Fibroblast of peridontal ligament (primary cell): ENCODE measurements at regions not wholly inside any gene's neighbourhood (a gene's known extent, or its start where the extent isn't known, plus 50 kb on each side); places are given as distances from the start of the nearest gene placed in this dataset.
"Not testable (repeated sequence)": the region's sequence is repeated elsewhere in the genome, so short reads cannot be mapped to it uniquely, and the experiment has no call there.

Source experiments
- DNase-seq: peaks from one replicate; pipeline ENCODE4 v3.0.0-alpha.2; 2010; ENCODE audit errors: extremely low read depth

DNA sequence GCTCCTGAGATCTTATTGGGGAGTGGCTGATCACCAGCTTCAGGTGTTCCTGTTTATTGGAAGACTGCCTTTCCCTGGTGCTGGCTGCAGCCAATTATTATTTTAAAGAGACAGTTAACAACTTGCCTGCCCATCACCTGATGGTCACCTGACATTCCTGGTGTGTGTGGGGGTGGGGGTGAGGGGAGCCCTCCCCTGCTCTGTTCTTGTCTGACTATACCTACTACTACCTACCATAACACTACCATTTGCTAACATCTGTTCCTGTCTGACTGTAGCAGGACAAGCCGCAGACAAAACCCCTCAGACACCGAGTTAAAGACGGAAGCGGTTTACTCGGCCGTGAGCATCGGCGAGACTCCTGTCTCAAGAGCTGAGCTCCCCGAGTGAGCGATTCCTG is 54.9 kb upstream of the NBPF3 start:
- DNase-seq = no peak

DNA sequence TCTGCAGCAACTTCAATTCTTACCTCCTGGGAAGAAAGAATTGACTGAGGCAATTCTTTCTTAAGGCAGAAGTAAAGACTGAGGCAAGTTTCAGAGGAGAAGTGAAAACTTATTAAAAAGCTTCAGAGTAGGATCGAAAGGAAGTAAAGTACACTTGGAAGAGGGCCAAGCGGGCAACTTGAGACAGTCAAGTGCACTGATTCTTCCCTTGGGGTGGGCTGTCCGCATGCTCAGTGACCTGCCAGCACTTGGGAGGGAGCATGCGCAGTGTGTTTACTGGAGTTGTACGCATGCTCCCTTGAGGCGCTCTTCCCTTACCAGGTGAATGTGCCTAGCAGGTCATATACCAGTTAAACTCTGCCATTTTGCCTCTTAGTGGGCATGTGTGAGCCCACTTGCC is 55.3 kb upstream of the NBPF3 start:
- no peak for DNase-seq

DNA sequence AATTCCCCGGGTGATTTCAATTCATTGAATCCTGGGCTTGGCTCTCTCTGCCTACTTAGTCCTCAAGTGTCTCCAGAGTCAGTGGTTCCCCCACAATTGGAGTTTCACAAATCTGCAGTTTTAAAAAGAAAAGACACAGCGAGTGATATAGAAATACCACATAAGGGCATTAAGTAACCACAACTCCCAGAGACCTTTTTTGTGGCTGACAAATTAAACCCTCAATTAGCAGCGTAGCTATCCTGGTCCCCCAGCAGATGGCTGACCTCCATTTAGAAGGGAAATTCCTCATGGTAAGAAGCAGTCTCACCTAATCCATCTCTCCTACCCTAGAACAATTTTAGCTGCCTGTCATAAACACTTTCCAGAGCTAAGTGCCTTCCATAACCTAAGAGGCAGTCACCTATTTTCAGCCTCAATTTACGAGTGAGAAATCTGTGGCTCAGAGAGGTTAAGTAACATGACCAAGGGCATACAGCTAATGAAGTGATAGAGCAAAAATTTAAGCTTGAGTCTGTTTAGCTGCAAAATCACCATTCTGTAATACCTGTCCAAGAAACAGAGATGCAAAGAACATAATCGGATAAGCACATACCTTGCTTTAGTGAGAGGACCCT is 56.0 kb upstream of the NBPF3 start:
- no peak for DNase-seq

DNA sequence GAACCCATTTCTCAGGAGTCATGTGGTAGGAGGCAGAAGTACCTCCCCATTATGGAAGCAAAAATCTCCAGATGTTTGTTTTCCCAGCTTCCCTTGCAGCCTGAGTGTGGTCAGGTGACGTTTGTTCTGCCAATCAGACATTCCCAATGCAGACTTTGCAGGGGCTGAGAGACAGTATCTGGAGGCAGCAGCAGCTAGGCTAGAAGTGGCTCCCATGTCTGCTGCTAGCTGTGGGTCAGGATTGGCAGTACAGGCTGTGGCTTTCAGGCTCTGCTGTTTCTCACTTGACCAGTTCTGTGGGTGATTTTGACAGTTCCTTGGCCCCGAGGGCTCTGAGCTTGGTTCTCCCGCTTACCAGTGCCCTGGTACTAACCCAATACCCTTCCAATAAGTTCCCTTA is 58.6 kb upstream of the NBPF3 start:
- no peak for DNase-seq

DNA sequence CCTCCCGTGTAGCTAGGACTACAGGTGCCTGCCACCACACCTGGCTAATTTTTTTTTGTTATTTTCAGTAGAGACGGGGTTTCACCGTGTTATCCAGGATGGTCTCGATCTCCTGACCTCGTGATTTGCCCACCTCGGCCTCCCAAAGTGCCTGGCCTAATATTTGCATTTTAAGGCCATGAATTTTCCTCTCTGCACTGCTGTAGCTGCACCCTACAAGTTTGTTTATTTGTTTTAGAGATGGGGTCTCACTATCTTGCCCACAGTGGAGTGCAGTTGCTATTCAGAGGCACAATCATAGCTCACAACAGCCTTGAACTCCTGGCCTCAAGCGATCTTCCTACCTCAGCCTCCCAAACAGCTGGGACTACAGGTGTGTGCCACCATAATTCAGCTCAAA is 59.8 kb upstream of the NBPF3 start:
- not testable (repeated sequence) for DNase-seq

DNA sequence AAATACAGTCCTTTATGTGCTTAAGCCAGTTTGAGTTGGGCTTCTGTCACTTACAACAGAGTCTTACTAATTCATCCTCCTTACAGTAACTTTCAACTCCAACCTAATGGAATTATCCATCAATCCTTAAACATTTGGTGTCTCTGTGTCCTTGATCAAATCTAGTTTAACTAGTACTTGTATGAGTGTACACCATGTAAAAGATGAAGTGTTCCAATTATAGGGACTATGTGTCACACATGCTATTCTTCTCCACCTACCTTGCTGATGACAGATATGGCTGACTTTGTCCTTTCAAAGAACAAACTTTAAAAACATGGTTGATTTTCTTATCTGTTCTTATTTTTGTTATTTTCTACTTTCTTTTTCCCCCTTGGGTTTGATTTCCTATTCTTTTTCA is 60.4 kb upstream of the NBPF3 start:
- no peak for DNase-seq

DNA sequence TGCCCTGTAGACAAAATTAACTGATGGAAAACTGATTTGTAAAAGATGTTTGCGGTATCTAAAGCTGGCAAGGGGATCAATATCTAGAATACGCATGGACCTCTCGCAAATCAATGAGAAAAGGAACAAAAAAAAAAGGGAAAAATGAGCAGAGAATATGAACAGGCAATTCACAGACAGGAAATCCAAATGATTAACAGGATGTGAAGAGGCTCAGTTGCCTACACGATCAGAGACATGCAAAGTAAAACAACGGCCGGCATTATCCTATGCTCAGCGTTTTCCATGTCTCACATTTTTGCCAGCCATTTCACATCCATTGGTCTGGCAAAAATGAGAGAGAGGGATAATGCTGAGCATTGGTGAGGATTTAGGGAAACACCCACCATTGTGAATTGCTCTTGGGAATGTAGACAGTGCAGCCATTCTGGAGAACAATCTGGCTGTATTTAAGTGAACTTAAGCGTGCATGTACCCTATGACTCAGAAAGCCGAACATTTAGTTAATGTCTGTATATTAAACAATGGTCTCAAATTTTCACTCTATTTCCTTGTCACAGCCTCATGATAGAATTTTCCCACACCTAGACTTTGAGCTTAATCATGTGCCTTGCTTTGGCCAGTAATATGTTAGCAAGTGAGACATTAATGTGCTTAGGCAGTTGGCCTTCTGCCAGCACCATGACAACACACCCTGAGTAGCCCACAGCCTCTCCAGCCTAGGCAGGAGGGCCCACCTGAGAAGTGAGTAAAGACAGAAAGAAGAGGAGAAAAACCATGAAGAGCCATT is 61.0 kb upstream of the NBPF3 start:
- no peak for DNase-seq

DNA sequence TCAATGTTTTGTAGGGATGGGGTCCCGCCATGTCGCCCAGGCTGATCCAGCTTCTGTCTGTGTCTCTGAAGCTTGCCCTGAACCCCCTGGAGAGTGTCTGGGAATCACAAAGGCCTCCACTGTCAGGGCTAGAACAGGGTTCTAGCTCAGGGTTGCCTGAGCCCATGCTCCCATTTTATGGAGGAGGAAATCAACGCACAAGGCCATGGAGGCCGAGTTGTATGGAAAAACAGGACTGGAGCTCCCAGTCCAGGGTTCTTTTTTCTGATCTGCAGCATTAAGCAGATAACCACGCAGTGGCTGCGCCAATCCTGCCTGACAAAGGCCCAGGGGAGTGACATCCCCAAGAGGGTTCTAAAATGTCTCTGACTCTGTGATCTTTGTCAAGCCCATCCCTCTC is 67.6 kb upstream of the NBPF3 start:
- no peak for DNase-seq

DNA sequence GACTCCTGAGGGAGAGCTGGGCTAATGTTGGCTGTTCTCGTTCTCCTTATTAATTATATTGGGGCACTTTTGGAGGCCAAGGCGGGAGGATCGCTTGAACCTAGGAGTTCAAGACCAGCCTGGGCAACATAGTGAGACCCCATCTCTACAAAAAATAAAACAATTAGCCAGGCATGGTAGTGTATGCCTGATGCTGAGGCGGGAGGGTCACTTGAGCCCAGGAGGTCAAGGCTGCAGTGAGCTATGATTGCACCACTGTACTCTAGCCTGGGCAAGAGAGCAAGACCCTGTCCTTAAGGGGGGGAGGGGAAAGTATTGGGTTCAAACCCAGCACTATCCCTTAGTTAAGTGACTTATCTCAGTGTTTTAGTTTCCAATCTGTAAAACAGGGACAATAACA is 70.0 kb upstream of the NBPF3 start:
- no peak for DNase-seq

DNA sequence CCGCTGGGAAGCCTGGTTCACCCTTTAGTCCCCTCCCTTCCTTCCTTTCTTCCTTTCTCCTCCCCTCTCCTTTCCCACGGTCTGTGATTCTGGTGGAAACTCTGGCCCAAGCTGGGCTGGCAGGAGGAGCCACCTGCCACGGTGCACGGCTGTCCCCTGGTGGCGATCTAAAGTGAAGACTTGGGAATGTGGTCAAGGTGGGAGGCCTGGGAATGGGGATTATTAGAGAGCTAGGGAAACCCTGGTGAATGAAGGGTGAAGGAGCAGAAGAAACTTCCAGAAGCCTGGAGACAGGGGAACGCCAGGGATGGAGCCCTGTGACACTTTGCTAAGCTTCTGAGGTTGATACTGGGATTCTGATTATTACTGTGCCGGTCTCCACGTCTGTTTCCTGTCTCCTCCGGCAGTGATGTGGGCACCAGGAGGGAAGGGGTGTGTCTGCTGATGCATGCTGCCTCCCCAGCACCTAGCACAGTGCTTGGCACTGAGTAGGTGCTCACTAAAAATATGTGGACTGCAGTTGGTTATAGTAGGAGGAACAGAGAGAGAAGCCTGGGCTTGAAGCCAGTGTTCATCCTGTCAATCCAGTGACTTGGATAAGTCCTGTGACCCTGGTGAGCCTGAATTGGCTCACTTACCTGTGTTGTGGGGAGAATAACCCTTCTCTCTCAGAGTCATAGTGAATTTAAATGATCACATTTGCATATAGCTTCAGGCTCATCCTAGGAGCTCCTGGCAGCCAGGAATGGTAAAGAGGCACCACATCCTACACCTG is 71.2 kb upstream of the NBPF3 start:
- DNase-seq = peak; percentile 84

DNA sequence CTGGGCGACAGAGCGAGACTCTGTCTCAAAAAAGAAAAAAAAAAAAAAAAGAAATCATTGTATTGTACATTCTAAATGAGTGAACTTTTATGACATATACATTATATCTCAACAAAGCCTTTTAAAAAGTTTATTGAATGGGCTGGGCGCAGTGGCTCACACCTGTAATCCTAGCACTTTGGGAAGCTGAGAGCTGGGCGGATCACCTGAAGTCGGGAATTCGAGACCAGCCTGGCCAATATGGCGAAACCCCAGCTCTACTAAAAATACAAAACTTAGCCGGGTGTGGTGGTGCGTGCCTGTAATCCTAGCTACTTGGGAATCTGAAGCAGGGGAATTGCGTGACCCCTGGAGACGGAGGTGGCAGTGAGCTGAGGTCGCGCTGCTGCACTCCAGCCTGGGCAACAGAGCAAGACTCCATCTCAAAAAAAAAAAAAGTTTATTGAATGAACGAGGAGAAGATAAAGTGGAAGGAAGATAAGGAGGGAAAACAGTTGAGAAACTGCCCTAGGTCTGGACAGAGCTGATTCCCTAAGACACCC is 71.9 kb upstream of the NBPF3 start:
- not testable (repeated sequence) for DNase-seq

DNA sequence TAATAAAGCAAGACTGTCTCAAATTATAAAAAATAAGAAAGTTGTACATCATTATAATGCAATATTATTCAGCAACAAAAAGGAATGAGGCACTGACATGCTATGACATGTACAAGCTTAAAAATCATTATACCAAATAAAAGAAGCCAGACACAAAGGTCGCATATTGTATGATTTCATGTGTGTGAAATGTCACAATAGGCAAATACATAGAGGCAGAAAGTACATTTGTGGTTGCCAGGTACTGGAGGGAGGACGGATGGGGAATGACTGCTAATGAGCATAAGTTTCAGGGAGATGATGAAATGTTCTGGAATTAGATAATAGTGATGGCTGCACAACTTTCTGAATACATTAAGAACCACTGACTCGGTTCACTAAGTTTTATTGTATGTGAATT is 73.6 kb upstream of the NBPF3 start:
- DNase-seq = no peak

DNA sequence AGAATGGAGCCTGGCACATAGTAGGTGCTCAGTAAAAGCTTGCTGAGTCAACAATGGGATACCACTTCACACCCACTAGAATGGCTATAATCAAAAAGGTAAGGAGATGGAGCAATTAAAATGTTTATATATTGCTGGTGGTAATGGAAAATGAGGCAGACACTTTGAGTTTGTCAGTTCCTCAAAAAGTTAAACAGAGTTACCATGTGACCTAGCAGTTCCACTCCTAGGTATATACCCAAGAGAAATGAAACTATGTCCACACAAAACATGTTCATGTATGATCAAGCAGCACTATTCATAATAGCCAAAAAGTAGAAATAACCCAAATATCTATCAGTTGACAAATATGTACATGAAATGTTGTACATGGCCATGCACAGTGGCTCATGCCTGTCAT is 74.8 kb upstream of the ECE1 start:
- no peak for DNase-seq

DNA sequence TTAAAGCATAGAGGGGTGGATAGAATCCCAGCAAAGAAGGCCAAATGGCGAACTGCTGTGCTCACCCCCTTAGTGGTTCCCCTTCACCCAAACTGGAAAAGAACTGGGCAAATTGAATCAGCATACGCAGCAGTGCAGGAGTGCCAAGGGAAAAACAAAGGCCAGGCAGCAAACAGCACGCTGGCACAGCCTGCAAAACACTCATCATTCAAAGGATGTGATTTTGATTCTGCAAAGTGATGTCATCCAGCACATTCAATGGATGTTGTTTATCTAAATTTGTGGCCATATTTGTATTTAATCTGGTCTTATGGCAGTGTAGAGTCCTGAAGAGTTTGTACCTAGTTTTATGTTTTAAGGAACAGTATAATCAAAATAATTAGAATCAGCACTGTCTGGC is 71.8 kb upstream of the ECE1 start:
- no peak for DNase-seq

DNA sequence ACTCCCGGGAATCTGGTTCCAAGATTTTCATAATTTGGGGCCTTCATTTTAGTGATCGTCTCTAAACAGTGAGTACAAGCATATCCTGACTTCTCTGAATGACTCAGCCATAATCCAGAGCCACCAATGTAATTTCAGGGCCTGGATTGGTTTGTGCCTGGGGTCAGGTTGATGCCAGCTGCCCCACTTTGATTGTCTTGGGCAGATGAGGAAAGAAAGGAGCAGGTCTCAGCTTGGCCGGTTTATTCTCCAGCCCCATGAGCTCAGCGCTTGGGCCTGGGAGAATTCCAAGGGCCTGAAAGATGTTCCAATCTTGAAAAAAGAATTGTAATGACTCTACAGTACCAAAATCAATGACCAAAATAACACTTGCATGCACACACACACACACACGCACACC is 71.2 kb upstream of the ECE1 start:
- DNase-seq = no peak

DNA sequence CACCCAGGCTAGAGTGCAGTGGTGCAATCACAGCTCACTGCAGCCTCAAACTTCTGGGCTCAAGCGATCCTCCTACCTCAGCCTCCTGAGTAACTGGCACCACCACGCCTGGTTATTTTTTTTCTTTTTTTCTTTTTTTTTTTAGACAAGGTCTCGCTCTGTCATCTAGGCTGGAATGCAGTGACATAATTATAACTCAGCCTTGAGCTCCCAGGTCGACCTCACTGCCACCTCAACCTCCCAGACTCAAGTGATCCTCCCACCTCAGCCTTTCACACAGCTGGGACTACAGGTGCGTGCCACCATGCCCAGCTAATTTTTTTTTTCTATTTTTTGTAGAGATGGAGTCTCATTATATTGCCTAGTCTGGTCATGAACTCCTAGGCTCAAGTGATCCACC is 66.9 kb upstream of the ECE1 start:
- DNase-seq = no peak

DNA sequence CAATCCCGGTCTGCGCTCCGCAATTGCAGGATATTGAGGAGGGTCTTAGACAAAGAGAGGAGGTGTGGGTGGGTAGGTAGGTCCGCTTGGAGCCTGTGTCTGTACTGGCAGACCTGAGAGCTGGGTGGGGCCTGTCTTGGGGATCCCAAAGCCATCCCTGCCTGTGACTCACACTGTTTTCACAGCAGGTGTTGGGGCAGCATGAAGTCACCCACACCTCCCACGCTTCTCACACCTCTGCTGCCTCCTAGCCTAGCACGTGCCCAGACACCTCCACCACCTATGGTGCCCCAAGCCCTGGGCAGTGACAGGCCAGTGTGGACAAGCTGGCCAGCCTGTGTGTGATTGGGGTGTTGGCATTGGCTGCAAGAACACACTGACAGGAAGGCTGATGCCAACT is 65.7 kb upstream of the ECE1 start:
- no peak for DNase-seq

DNA sequence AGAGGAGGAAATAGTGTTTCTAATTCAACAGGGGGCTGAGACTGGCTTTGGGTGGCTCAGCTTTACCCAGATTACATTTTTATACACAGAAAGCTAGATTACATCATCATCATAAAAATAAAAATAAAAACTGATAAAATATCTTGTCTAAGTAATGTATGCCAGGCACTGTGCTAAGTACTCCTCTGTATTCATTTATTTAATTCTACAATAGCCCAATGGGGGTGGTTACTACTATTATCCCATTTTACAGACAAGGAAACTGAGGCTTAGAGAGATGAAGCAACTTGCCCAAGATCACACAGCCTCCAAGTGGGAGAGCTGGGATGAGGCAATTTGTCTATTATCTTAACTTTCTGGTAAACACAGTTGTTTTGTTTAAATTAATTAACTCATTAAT is 62.3 kb upstream of the ECE1 start:
- no peak for DNase-seq

DNA sequence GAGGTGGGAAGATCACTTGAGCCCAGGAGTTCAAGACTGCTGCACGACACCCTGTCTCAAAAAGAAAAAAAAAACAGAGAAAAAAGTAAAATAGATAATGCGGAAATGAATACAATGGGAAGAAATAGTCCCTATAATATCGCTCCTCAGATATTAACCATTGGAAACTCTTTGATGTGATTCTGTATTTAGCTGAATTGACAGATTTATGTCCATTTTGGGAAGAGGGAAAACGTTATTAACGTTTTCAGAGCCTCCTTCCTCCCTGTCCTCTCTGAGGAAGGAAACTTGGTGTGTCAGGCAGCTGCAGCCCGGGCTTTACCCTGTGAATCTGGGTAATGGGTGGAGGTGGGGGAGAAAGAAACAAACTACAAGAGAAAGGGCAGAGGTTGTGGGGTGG is 61.6 kb upstream of the ECE1 start:
- no peak for DNase-seq

DNA sequence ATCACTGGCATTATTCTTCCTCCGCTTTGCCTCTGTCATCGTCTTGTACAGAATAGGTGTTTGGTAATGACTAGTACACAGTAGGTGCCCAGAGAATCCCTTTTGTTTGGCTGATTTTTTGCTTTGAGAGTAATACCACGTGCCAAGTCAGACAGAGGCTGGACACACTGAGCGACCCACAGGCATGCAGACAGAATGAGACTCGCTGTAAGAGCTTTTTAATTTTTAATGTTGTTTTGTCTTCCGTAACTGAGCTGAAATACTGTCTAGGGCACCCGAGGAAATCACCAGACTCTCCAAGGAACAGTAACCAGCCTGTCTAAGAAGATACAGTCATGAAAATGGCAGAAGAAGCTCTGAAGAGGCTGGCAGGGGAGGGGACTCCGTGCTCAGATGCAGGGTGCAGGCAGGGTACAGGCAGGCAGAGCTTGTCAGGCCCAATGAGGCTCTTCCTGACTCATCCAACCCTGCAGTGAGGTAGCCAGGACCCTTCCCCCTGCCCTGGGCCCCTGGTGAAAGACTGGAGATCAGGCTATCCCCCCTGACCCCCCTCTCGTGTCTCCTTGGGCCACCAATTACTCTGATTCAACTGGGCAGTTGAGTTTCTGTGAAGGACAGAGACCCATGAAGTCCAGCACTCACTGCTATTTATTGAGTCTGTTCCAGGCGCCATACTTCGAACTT is 60.1 kb upstream of the ECE1 start:
- no peak for DNase-seq

DNA sequence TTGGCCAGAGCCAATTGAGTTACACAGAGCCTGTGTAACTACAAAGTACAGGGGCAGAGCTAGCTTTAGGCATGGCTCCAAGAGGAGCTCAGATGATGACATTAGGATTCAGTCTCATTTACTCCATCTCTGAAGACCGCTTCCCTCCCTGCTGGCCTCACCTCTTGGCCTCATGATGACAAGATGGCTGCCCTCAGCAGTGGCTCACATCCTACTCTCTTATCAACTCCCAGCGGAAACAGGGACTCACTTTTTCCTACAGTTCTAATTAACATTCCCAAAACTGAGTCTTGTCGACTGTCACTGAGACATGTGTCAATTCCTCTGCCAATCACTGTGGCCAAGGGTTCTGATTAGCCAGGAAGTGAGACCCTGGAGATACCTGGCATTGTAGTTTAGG is 59.4 kb upstream of the ECE1 start:
- no peak for DNase-seq

DNA sequence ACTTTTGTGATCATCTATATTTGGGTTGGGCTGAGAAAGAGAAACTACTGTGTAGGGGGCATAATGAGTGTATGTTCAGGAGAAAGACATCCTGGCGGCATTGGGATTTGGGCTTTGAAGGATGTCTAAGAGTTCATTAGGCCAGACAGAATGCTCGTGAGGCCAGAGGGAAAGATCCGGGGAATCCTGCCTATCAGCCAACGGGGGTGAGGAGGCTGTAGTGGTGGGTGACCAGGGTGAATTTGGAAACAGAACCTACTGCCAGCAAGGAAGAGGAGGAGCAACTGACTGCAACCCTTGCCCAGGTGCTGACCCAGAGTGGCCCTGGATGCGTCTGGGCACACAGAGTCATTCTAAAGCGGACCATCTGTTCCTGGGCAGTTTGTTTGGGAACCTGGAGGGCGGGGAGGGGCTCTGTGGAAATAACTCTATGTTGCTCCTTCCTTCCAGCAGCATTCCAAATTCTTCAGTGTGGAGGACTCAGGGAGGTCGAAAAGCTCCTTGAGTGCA is 56.9 kb upstream of the ECE1 start:
- no peak for DNase-seq
